ENCODE measurements at regions not wholly inside any gene's neighbourhood (a gene's known extent, or its start where the extent isn't known, plus 50 kb on each side); places are given as distances from the start of the nearest gene placed in this dataset.

GRCh38 chr5:15260356-15261268 lies 239.4 kb upstream of the FBXL7 start:
- no peak for TF ChIP-seq CTCF (IDR thresholded peaks at IDR 0.05; ENCODE audit: low read length)
- TF ChIP-seq EZH2phosphoT487 (IDR thresholded peaks at IDR 0.05; ENCODE audit: low read length), result no peak

Data from MM.1S (cell line).